ENCODE measurements at regions not wholly inside any gene's neighbourhood (a gene's known extent, or its start where the extent isn't known, plus 50 kb on each side); places are given as distances from the start of the nearest gene placed in this dataset.

GRCh38 chr4:19314116-19314515 is 937.6 kb upstream of the SLIT2 start:
- H3K27ac ChIP-seq (ENCODE audit: low read depth, low read length), result no peak overlapping the region
- no peaks in the 10 kb centered on the region for H3K36me3 ChIP-seq (ENCODE audit: control insufficient read depth, low read length)
- no peaks in the 10 kb centered on the region for H4K20me1 ChIP-seq (ENCODE audit: control insufficient read depth, insufficient read depth, low read depth, low read length)
- H3F3A ChIP-seq (ENCODE audit: control insufficient read depth, insufficient read depth), result no peaks in the 10 kb centered on the region
- H3K27me3 ChIP-seq (ENCODE audit: control insufficient read depth, low read length), result no peaks in the 10 kb centered on the region
- no peaks in the 10 kb centered on the region; the same call in 1 of the 2 replicates for H3K9me3 ChIP-seq (ENCODE audit: control insufficient read depth, insufficient read depth, low read length)
- H3K79me2 ChIP-seq (ENCODE audit: control insufficient read depth, low read length), result no peaks in the 10 kb centered on the region
- H3K9me2 ChIP-seq (replicated peaks; ENCODE audit: control insufficient read depth, low read length), result no peaks in the 10 kb centered on the region
- H3K4me3 ChIP-seq (ENCODE audit: low read length), result no peak overlapping the region
- TF ChIP-seq CTCF (IDR thresholded peaks at IDR 0.05; ENCODE audit: low read depth, low read length, poor library complexity, severe bottlenecking) (no peak), EZH2phosphoT487 (IDR thresholded peaks at IDR 0.05; ENCODE audit: borderline replicate concordance, low read length) (no peak)
- no peaks in the 10 kb centered on the region for H3K4me1 ChIP-seq (ENCODE audit: control insufficient read depth, low read length)
- H3K4me2 ChIP-seq (ENCODE audit: low read length), result no peak overlapping the region

- H3K4me1 ChIP-seq (ENCODE audit: control insufficient read depth, low read length), result no peaks in the 10 kb centered on the region
- no peaks in the 10 kb centered on the region for H3K79me2 ChIP-seq (ENCODE audit: control insufficient read depth, low read length)
- no peaks in the 10 kb centered on the region for H3K36me3 ChIP-seq (ENCODE audit: control insufficient read depth, low read length)
- no peaks in the 10 kb centered on the region for H4K20me1 ChIP-seq (ENCODE audit: control insufficient read depth, insufficient read depth, low read depth, low read length)
- H3K27me3 ChIP-seq (ENCODE audit: control insufficient read depth, low read length), result no peaks in the 10 kb centered on the region
- H3K27ac ChIP-seq (ENCODE audit: low read depth, low read length), result no peak overlapping the region
- H3K4me2 ChIP-seq (ENCODE audit: low read length), result no peak overlapping the region
- no peaks in the 10 kb centered on the region; the same call in 1 of the 2 replicates for H3K9me3 ChIP-seq (ENCODE audit: control insufficient read depth, insufficient read depth, low read length)
- no peaks in the 10 kb centered on the region for H3K9me2 ChIP-seq (replicated peaks; ENCODE audit: control insufficient read depth, low read length)
- no peak overlapping the region for H3K4me3 ChIP-seq (ENCODE audit: low read length)
- TF ChIP-seq EZH2phosphoT487 (IDR thresholded peaks at IDR 0.05; ENCODE audit: borderline replicate concordance, low read length) (no peak), CTCF (IDR thresholded peaks at IDR 0.05; ENCODE audit: low read depth, low read length, poor library complexity, severe bottlenecking) (no peak)
- no peaks in the 10 kb centered on the region for H3F3A ChIP-seq (ENCODE audit: control insufficient read depth, insufficient read depth)
Observed at GRCh38 chr4:19309378-19309777, 942.3 kb upstream of the SLIT2 start.

GRCh38 chr4:19304028-19304427 is 947.7 kb upstream of the SLIT2 start:
- no peak overlapping the region for H3K27ac ChIP-seq (ENCODE audit: low read depth, low read length)
- no peak for TF ChIP-seq CTCF (IDR thresholded peaks at IDR 0.05; ENCODE audit: low read depth, low read length, poor library complexity, severe bottlenecking)
- no peak for TF ChIP-seq EZH2phosphoT487 (IDR thresholded peaks at IDR 0.05; ENCODE audit: borderline replicate concordance, low read length)
- H3K4me3 ChIP-seq (ENCODE audit: low read length), result no peak overlapping the region
- H3K9me3 ChIP-seq (ENCODE audit: control insufficient read depth, insufficient read depth, low read length), result no peaks in the 10 kb centered on the region
- no peaks in the 10 kb centered on the region for H3K79me2 ChIP-seq (ENCODE audit: control insufficient read depth, low read length)
- no peak overlapping the region for H3K4me2 ChIP-seq (ENCODE audit: low read length)
- H4K20me1 ChIP-seq (ENCODE audit: control insufficient read depth, insufficient read depth, low read depth, low read length), result no peaks in the 10 kb centered on the region
- no peaks in the 10 kb centered on the region for H3F3A ChIP-seq (ENCODE audit: control insufficient read depth, insufficient read depth)
- no peaks in the 10 kb centered on the region for H3K36me3 ChIP-seq (ENCODE audit: control insufficient read depth, low read length)
- no peaks in the 10 kb centered on the region for H3K4me1 ChIP-seq (ENCODE audit: control insufficient read depth, low read length)
- H3K9me2 ChIP-seq (replicated peaks; ENCODE audit: control insufficient read depth, low read length), result no peaks in the 10 kb centered on the region
- no peaks in the 10 kb centered on the region for H3K27me3 ChIP-seq (ENCODE audit: control insufficient read depth, low read length)

- Histone ChIP-seq H3K9me2 (replicated peaks; ENCODE audit: control insufficient read depth, low read length) (no peaks in the 10 kb centered on the region), H3K9me3 (ENCODE audit: control insufficient read depth, insufficient read depth, low read length) (no peaks in the 10 kb centered on the region), H4K20me1 (ENCODE audit: control insufficient read depth, insufficient read depth, low read depth, low read length) (no peaks in the 10 kb centered on the region), H3F3A (ENCODE audit: control insufficient read depth, insufficient read depth) (no peaks in the 10 kb centered on the region), H3K27me3 (ENCODE audit: control insufficient read depth, low read length) (no peaks in the 10 kb centered on the region), H3K79me2 (ENCODE audit: control insufficient read depth, low read length) (no peaks in the 10 kb centered on the region), H3K27ac (ENCODE audit: low read depth, low read length) (no peak overlapping the region), H3K4me3 (ENCODE audit: low read length) (no peak overlapping the region), H3K36me3 (ENCODE audit: control insufficient read depth, low read length) (no peaks in the 10 kb centered on the region), H3K4me2 (ENCODE audit: low read length) (no peak overlapping the region), H3K4me1 (ENCODE audit: control insufficient read depth, low read length) (no peaks in the 10 kb centered on the region)
- TF ChIP-seq CTCF (IDR thresholded peaks at IDR 0.05; ENCODE audit: low read depth, low read length, poor library complexity, severe bottlenecking) (no peak), EZH2phosphoT487 (IDR thresholded peaks at IDR 0.05; ENCODE audit: borderline replicate concordance, low read length) (no peak)
Observed at GRCh38 chr4:19301527-19301926, 950.2 kb upstream of the SLIT2 start.

Data from DOHH2 (cell line).